Loucy (cell line): ENCODE measurements at regions not wholly inside any gene's neighbourhood (a gene's known extent, or its start where the extent isn't known, plus 50 kb on each side); places are given as distances from the start of the nearest gene placed in this dataset.

Experiments
- H2AFZ ChIP-seq: fragments of 200-600 bp; sonication (generic); 2 replicates; pipeline ENCODE4 v1.6.0; 2016; ENCODE audit warnings: antibody characterized with exemption, mild to moderate bottlenecking, low read length, moderate library complexity
- H3F3A ChIP-seq: fragments of 200-600 bp; 2 replicates; pipeline ENCODE4 v1.6.0; 2016; ENCODE audit warnings: antibody characterized with exemption, low read depth, mild to moderate bottlenecking
- H3K27me3 ChIP-seq: fragments of 200-600 bp; sonication (generic); 2 replicates; pipeline ENCODE4 v1.6.1; 2014; ENCODE audit warnings: low read length, mild to moderate bottlenecking; ENCODE audit not compliant: insufficient read depth, poor library complexity, severe bottlenecking
- H3K36me3 ChIP-seq: fragments of 200-600 bp; sonication (generic); 2 replicates; pipeline ENCODE4 v1.6.1; 2016; ENCODE audit warnings: low read length; ENCODE audit not compliant: insufficient read depth
- H3K4me1 ChIP-seq: fragments of 200-600 bp; sonication (generic); 2 replicates; pipeline ENCODE4 v1.5.1; 2014; ENCODE audit warnings: low read length, mild to moderate bottlenecking; ENCODE audit not compliant: insufficient read depth, poor library complexity, severe bottlenecking
- H3K4me2 ChIP-seq: fragments of 200-600 bp; sonication (generic); 2 replicates; pipeline ENCODE4 v1.6.0; 2014; ENCODE audit warnings: antibody characterized with exemption, low read length, low read depth, mild to moderate bottlenecking; ENCODE audit not compliant: poor library complexity, severe bottlenecking
- H3K4me3 ChIP-seq: fragments of 200-600 bp; sonication (generic); 2 replicates; pipeline ENCODE4 v1.5.1; 2014; ENCODE audit warnings: low read length, mild to moderate bottlenecking, mixed read lengths; ENCODE audit not compliant: poor library complexity, severe bottlenecking
- H3K79me2 ChIP-seq: fragments of 200-600 bp; sonication (generic); 2 replicates; pipeline ENCODE4 v1.6.1; 2014; ENCODE audit warnings: low read length; ENCODE audit not compliant: insufficient read depth
- H3K9ac ChIP-seq: fragments of 200-600 bp; sonication (generic); 2 replicates; pipeline ENCODE4 v1.6.0; 2014; ENCODE audit warnings: mild to moderate bottlenecking, low read depth, low read length, moderate library complexity; ENCODE audit not compliant: poor library complexity, severe bottlenecking
- H3K9me2 ChIP-seq: fragments of 200-600 bp; sonication (generic); replicated peaks from 2 replicates; pipeline ENCODE4 v1.6.1; 2016; ENCODE audit warnings: low read depth, low read length, mixed read lengths
- H3K9me3 ChIP-seq: fragments of 200-600 bp; sonication (generic); 2 replicates; pipeline ENCODE4 v1.6.1; 2014; ENCODE audit warnings: mild to moderate bottlenecking, antibody characterized with exemption, low read length, low read depth; ENCODE audit not compliant: insufficient read depth
- H4K20me1 ChIP-seq: fragments of 200-600 bp; sonication (generic); 2 replicates; pipeline ENCODE4 v1.6.0; 2014; ENCODE audit warnings: antibody characterized with exemption, low read length, mild to moderate bottlenecking; ENCODE audit not compliant: insufficient read depth, poor library complexity, severe bottlenecking
- CTCF ChIP-seq: fragments of 200-600 bp; sonication (generic); conservative IDR thresholded peaks from 2 replicates; pipeline ENCODE4 v1.5.1; 2014; ENCODE audit warnings: mild to moderate bottlenecking, antibody characterized with exemption, low read length
- EZH2phosphoT487 ChIP-seq: fragments of 200-600 bp; IDR thresholded peaks from 2 replicates; pipeline ENCODE4 v1.6.1; 2018; ENCODE audit warnings: antibody characterized with exemption, mild to moderate bottlenecking, moderate library complexity, borderline replicate concordance

- no peaks in the 10 kb centered on the region for H3K27me3 ChIP-seq
- no peak overlapping the region for H2AFZ ChIP-seq
- H3K9ac ChIP-seq, result no peak overlapping the region
- H4K20me1 ChIP-seq, result no peaks in the 10 kb centered on the region
- H3K79me2 ChIP-seq, result no peaks in the 10 kb centered on the region
- H3K36me3 ChIP-seq, result no peaks in the 10 kb centered on the region
- H3K9me2 ChIP-seq, result no peaks in the 10 kb centered on the region
- H3K4me1 ChIP-seq, result no peaks in the 10 kb centered on the region
- no peak overlapping the region for H3K4me2 ChIP-seq
- TF ChIP-seq CTCF (no peak), EZH2phosphoT487 (no peak)
- no peaks in the 10 kb centered on the region for H3F3A ChIP-seq
- peaks cover 19% of the 10 kb centered on the region; the same call in 1 of the 2 replicates for H3K9me3 ChIP-seq
- no peak overlapping the region for H3K4me3 ChIP-seq
Observed at GRCh38 chr1:170337413-170337994, 191.7 kb downstream of the NTMT2 start.

GRCh38 chr1:170339534-170339933 lies 192.4 kb upstream of the GORAB start:
- Histone ChIP-seq H3F3A (no peaks in the 10 kb centered on the region), H3K4me1 (peaks cover 3% of the 10 kb centered on the region), H3K9me2 (no peaks in the 10 kb centered on the region), H4K20me1 (no peaks in the 10 kb centered on the region), H3K4me3 (no peak overlapping the region), H3K79me2 (no peaks in the 10 kb centered on the region), H3K9ac (no peak overlapping the region), H3K9me3 (peaks cover 20% of the 10 kb centered on the region; the same call in 1 of the 2 replicates), H2AFZ (no peak overlapping the region), H3K27me3 (no peaks in the 10 kb centered on the region), H3K4me2 (no peak overlapping the region), H3K36me3 (no peaks in the 10 kb centered on the region)
- TF ChIP-seq EZH2phosphoT487, result no peak
- TF ChIP-seq CTCF, result no peak

DNA sequence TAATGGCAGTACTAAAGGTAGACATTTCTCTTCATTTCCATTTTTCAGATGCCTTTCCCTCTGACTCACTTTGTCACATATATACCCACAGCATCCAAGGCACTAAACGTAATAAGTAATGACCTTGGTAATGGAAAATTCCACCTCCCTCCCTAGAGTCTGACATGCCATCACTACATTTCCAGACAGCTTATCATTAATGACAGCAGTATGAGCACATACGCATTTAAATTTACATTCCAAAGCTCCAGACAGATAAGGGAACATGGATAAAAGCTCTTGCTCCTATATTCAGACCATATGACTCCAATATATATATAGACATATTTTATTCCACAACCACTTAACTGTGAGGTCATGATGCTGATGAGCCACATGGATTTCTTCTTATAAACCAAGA lies 191.7 kb upstream of the GORAB start:
- no peaks in the 10 kb centered on the region for H3K36me3 ChIP-seq
- TF ChIP-seq EZH2phosphoT487 (no peak), CTCF (no peak)
- H3F3A ChIP-seq, result no peaks in the 10 kb centered on the region
- no peak overlapping the region for H3K4me3 ChIP-seq
- no peak overlapping the region for H2AFZ ChIP-seq
- H3K9me3 ChIP-seq, result peaks cover 14% of the 10 kb centered on the region; the same call in 1 of the 2 replicates
- H4K20me1 ChIP-seq, result no peaks in the 10 kb centered on the region
- no peak overlapping the region for H3K9ac ChIP-seq
- no peaks in the 10 kb centered on the region for H3K79me2 ChIP-seq
- H3K27me3 ChIP-seq, result no peaks in the 10 kb centered on the region
- H3K9me2 ChIP-seq, result no peaks in the 10 kb centered on the region
- peaks cover 3% of the 10 kb centered on the region for H3K4me1 ChIP-seq
- H3K4me2 ChIP-seq, result no peak overlapping the region
